GM12878 (cell line): ENCODE measurements at regions not wholly inside any gene's neighbourhood (a gene's known extent, or its start where the extent isn't known, plus 50 kb on each side); places are given as distances from the start of the nearest gene placed in this dataset.

Experiments
- BRCA1 ChIP-seq: IDR thresholded peaks from 2 replicates; pipeline ENCODE4 v1.6.1; 2011; ENCODE audit warnings: low read depth, low read length, improper control_type of control experiment
- CEBPB ChIP-seq, 2 experiments: fragments of 150-350 bp in 1 of 2; IDR thresholded peaks; 2 replicates each; pipeline ENCODE4 v1.6.1; 2012 to 2014; ENCODE audit warnings: low read depth in 2 of 2, low read length in 2 of 2, borderline replicate concordance in 1 of 2, inconsistent platforms in 1 of 2
- CTCF ChIP-seq, 3 experiments: IDR thresholded peaks in 2 of 3; conservative IDR thresholded peaks in 1 of 3; 2 replicates each; pipeline ENCODE4 v1.5.1; 2011; ENCODE audit warnings: low read depth in 3 of 3, low read length in 3 of 3, mild to moderate bottlenecking in 3 of 3, control low read depth in 2 of 3, moderate library complexity in 2 of 3, inconsistent platforms in 1 of 3, mixed read lengths in 1 of 3; ENCODE audit not compliant: control insufficient read depth in 2 of 3, insufficient read depth in 1 of 3; ENCODE audit errors: extremely low read depth in 1 of 3
- ESRRA ChIP-seq: IDR thresholded peaks from 2 replicates; pipeline ENCODE4 v1.6.1; 2012; ENCODE audit warnings: mild to moderate bottlenecking, low read length, improper control_type of control experiment
- EZH2 ChIP-seq: IDR thresholded peaks from 2 replicates; pipeline ENCODE4 v1.6.1; 2012; ENCODE audit warnings: low read depth, mild to moderate bottlenecking, control low read depth, inconsistent platforms, low read length, borderline replicate concordance; ENCODE audit not compliant: control insufficient read depth
- POLR2AphosphoS5 ChIP-seq: IDR thresholded peaks from 2 replicates; pipeline ENCODE4 v1.6.1; 2011; ENCODE audit warnings: mild to moderate bottlenecking, low read length, inconsistent platforms
- SUPT20H ChIP-seq: IDR thresholded peaks from 2 replicates; pipeline ENCODE4 v1.6.1; 2011; ENCODE audit warnings: low read depth, mild to moderate bottlenecking, low read length, moderate library complexity, borderline replicate concordance; ENCODE audit not compliant: control insufficient read depth
- ZZZ3 ChIP-seq: IDR thresholded peaks from 2 replicates; pipeline ENCODE4 v1.6.1; 2011; ENCODE audit warnings: low read depth; ENCODE audit not compliant: control insufficient read depth, insufficient read length

- TF ChIP-seq ZZZ3 (no peak), BRCA1 (no peak), CTCF (IDR thresholded peaks at IDR 0.05 in 2 of 3, conservative IDR thresholded peaks at IDR 0.05 in 1 of 3; ENCODE audit: control insufficient read depth in 2 of 3, extremely low read depth in 1 of 3, insufficient read depth in 1 of 3, low read depth in 3 of 3, low read length in 3 of 3) (no peak), EZH2 (no peak), POLR2AphosphoS5 (no peak), ESRRA (no peak), CEBPB (IDR thresholded peaks at IDR 0.05; ENCODE audit: borderline replicate concordance in 1 of 2, low read depth in 2 of 2, low read length in 2 of 2) (no peak), SUPT20H (no peak)
Measured at GRCh38 chr12:131618303-131618658, 92.6 kb upstream of the SFSWAP start.
